ENCODE measurements at regions not wholly inside any gene's neighbourhood (a gene's known extent, or its start where the extent isn't known, plus 50 kb on each side); places are given as distances from the start of the nearest gene placed in this dataset.
A peak's percentile ranks its signal among the peaks of the same experiment; 100 is the strongest.

DNA sequence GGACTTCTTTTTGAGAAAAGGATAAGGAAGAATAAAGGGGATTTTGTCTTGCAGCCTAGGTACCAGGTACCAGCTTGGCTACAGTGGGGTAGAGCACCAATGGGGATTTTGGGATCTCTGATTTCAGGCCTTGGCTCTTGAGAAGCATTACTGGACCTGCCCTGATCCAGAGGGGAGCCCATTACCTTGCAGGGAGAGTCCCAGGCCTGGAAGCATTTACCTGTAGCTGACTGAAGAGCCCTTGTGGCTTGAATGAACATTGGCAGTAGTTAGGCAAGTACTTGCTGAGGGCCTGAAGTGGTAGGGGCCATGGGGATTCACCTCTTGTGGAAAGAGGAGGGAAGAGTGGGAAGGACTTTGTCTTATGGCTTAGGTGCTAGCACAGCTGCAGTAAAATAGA lies 308.2 kb upstream of the FBXO33 start:
- intact Hi-C loops (cut with DNase I) = no loop called here
- Histone ChIP-seq H3K4me3 (no peak overlapping the region), H3K27me3 (no peaks in the 10 kb centered on the region), H3K4me1 (no peaks in the 10 kb centered on the region), H3K36me3 (replicated peaks in 1 of 2; ENCODE audit: insufficient read depth in 1 of 2, low read depth in 2 of 2) (no peaks in the 10 kb centered on the region), H3K9me3 (no peaks in the 10 kb centered on the region), H3K27ac (no peak overlapping the region)
- ATAC-seq (no peak), DNase-seq (no peak)
- no peak for TF ChIP-seq POLR2A (IDR thresholded peaks at IDR 0.05)
- TF ChIP-seq, protein P1, sequence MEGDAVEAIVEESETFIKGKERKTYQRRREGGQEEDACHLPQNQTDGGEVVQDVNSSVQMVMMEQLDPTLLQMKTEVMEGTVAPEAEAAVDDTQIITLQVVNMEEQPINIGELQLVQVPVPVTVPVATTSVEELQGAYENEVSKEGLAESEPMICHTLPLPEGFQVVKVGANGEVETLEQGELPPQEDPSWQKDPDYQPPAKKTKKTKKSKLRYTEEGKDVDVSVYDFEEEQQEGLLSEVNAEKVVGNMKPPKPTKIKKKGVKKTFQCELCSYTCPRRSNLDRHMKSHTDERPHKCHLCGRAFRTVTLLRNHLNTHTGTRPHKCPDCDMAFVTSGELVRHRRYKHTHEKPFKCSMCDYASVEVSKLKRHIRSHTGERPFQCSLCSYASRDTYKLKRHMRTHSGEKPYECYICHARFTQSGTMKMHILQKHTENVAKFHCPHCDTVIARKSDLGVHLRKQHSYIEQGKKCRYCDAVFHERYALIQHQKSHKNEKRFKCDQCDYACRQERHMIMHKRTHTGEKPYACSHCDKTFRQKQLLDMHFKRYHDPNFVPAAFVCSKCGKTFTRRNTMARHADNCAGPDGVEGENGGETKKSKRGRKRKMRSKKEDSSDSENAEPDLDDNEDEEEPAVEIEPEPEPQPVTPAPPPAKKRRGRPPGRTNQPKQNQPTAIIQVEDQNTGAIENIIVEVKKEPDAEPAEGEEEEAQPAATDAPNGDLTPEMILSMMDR (IDR thresholded peaks at IDR 0.05) = no peak

DNA sequence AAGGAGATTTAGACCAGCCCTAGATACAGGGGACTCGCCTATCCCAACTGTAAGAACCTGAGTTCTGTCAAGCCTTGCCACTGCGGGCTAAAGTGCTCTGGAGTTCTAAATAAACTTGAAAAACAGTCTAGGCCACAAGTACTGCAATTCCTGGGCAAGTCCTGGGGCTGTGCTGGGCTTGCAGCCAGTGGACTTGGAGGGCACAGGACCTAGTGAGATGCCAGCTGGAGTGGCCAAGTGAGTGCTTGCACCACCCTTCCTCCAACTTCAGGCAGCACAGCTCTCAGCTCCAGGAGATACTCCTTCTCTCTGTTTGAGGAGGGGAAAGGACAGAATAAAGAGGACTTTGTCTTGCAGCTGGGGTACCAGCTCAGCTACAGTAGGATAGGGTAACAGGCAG lies 307.6 kb upstream of the FBXO33 start:
- DNase-seq = peak in 1 of 4 donors; percentile 22
- TF ChIP-seq, protein P1 (IDR thresholded peaks at IDR 0.05) = no peak
- TF ChIP-seq POLR2A (IDR thresholded peaks at IDR 0.05) = no peak
- no peak for ATAC-seq
- 75 to 87% methylated on average over 2 of the region's 2 CpGs for WGBS, 2 donors
- Histone ChIP-seq H3K27ac (no peak overlapping the region), H3K27me3 (no peaks in the 10 kb centered on the region), H3K4me1 (no peaks in the 10 kb centered on the region), H3K4me3 (no peak overlapping the region), H3K9me3 (no peaks in the 10 kb centered on the region), H3K36me3 (replicated peaks in 1 of 2; ENCODE audit: insufficient read depth in 1 of 2, low read depth in 2 of 2) (no peaks in the 10 kb centered on the region)
- intact Hi-C loops (cut with DNase I) = no loop called here

DNA sequence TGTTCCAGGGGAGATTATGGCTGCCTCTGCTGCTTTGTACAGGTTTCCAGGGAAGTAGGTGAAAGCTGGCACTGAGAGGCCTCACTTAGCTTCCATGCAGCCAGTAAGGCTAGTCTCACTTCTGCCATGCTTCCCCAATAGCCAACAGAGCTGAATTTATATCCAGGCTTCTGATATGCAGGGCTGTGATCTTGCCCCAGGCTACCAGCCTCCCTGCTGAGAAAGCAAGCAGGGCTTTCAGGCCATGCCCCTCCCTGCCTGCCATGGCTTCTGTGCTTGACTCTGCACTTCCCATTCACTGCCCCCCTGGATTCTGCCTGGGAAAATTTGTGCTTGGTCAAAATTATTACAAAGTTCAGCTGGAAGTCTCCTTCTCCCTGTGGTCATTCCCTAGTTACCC lies 302.1 kb upstream of the FBXO33 start:
- intact Hi-C loops (cut with DNase I) = no loop called here
- DNase-seq (no peak), ATAC-seq (no peak)
- H3K27me3 ChIP-seq = no peaks in the 10 kb centered on the region
- H3K9me3 ChIP-seq = no peaks in the 10 kb centered on the region
- TF ChIP-seq, protein P1 (IDR thresholded peaks at IDR 0.05) = no peak
- TF ChIP-seq POLR2A (IDR thresholded peaks at IDR 0.05) = no peak
- H3K4me1 ChIP-seq = no peaks in the 10 kb centered on the region
- H3K36me3 ChIP-seq (replicated peaks in 1 of 2; ENCODE audit: insufficient read depth in 1 of 2, low read depth in 2 of 2) = no peaks in the 10 kb centered on the region
- no peak overlapping the region for H3K27ac ChIP-seq
- no peak overlapping the region for H3K4me3 ChIP-seq

DNA sequence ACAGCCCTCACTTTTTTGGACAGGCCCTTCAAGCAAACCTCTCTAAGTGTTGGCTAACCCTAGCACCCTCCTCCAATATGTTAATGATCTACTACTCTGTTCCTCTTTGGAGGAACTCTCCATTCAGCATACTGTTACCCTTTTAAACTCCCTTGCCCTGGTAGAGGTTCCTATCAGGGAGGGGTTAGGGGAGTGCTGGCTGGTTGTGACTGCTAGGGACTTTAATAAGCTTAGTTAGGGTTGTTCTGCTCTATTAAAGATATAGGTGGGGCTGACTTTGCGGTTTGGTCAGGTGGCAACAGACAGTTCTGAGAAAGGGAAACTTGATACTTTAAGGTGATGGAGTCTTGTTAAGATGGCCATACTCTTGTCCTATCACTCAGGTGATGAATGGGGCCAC lies 301.5 kb upstream of the FBXO33 start:
- intact Hi-C loops (cut with DNase I) = no loop called here
- TF ChIP-seq, protein P1 (IDR thresholded peaks at IDR 0.05) = no peak
- no peak for TF ChIP-seq POLR2A (IDR thresholded peaks at IDR 0.05)
- WGBS, 2 donors = 86 to 93% methylated on average over 1 of the region's 1 CpG

DNA sequence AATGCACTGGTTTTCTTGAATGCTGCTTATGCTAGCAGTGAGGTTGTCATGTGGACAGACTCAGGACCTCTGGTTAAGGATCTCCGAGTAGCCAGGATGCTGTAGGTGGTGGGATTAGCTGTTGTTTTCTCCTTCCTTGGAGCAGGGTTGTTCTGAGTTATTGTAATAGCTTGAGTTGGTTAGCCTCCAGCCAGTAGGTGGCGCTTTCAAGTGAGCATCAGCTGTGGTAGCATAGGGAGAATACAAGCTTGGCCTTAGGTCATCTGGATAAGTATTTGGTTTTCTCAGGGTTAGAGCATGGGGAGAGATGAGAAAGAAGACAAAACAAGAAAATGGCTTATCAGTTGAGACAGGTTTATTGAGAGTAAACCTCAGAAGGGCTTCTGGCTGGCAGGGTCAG lies 299.7 kb upstream of the FBXO33 start:
- no peak for ATAC-seq
- WGBS, 2 donors = 65 to 83% methylated on average over 2 of the region's 2 CpGs
- no peaks in the 10 kb centered on the region for H3K27me3 ChIP-seq
- H3K4me3 ChIP-seq = no peak overlapping the region
- H3K27ac ChIP-seq = no peak overlapping the region
- TF ChIP-seq POLR2A (IDR thresholded peaks at IDR 0.05) = no peak
- TF ChIP-seq, protein P1 (IDR thresholded peaks at IDR 0.05) = no peak
- no peaks in the 10 kb centered on the region for H3K36me3 ChIP-seq (replicated peaks in 1 of 2; ENCODE audit: insufficient read depth in 1 of 2, low read depth in 2 of 2)
- H3K9me3 ChIP-seq = no peaks in the 10 kb centered on the region
- DNase-seq = no peak
- intact Hi-C loops (cut with DNase I) = no loop called here
- H3K4me1 ChIP-seq = no peaks in the 10 kb centered on the region

More for the DNA sequence above, 301.5 kb upstream of the FBXO33 start:
- no peak for ATAC-seq
- Histone ChIP-seq H3K27ac (no peak overlapping the region), H3K4me3 (no peak overlapping the region), H3K9me3 (no peaks in the 10 kb centered on the region), H3K4me1 (no peaks in the 10 kb centered on the region), H3K36me3 (replicated peaks in 1 of 2; ENCODE audit: insufficient read depth in 1 of 2, low read depth in 2 of 2) (no peaks in the 10 kb centered on the region), H3K27me3 (no peaks in the 10 kb centered on the region)
- DNase-seq = no peak
